ENCODE measurements at regions not wholly inside any gene's neighbourhood (a gene's known extent, or its start where the extent isn't known, plus 50 kb on each side); places are given as distances from the start of the nearest gene placed in this dataset.

- no peak for TF ChIP-seq CTCF (IDR thresholded peaks at IDR 0.05)
- TF ChIP-seq POLR2A (IDR thresholded peaks at IDR 0.05): no peak
Observed at GRCh38 chr15:93649691-93650235, 560.8 kb upstream of the RGMA start.
